HL-60 (cell line): ENCODE measurements at regions not wholly inside any gene's neighbourhood (a gene's known extent, or its start where the extent isn't known, plus 50 kb on each side); places are given as distances from the start of the nearest gene placed in this dataset.

Source experiments
- SPI1 ChIP-seq: IDR thresholded peaks from 2 replicates; pipeline ENCODE4 v1.6.1; 2012; ENCODE audit warnings: low read depth, mild to moderate bottlenecking, borderline replicate concordance
- TF ChIP-seq, protein P1 (sequence below): IDR thresholded peaks from one replicate; pipeline ENCODE4 v1.5.1; 2011; ENCODE audit warnings: low read length, control low read depth, inconsistent platforms; ENCODE audit not compliant: insufficient read depth

DNA sequence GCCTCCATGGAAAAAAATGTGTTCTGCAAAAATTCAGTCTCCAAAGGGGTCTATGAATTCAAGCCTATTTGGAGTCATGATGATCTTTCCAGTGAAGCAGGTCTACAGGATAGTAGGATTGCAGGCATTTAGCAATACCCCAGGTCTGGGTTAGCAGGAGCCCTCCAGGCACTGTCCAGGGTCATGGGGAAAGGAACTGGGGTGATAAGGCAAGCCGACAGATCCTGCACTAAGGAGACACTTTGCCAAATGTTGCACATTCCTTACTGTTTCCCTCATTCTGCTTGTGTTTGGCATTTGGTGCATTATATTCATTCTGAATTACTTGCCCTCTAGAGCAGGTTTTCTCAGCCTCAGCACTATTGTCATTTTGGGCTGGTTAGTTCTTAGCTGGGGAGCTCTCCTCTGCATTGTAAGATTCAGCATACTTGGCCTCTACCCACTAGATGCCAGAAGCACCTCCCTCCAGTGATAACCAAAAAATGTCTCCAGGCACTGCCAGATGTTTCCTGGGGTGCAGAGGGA lies 333.3 kb upstream of the PLXNA2 start:
- no peak for TF ChIP-seq SPI1
- TF ChIP-seq, protein P1, sequence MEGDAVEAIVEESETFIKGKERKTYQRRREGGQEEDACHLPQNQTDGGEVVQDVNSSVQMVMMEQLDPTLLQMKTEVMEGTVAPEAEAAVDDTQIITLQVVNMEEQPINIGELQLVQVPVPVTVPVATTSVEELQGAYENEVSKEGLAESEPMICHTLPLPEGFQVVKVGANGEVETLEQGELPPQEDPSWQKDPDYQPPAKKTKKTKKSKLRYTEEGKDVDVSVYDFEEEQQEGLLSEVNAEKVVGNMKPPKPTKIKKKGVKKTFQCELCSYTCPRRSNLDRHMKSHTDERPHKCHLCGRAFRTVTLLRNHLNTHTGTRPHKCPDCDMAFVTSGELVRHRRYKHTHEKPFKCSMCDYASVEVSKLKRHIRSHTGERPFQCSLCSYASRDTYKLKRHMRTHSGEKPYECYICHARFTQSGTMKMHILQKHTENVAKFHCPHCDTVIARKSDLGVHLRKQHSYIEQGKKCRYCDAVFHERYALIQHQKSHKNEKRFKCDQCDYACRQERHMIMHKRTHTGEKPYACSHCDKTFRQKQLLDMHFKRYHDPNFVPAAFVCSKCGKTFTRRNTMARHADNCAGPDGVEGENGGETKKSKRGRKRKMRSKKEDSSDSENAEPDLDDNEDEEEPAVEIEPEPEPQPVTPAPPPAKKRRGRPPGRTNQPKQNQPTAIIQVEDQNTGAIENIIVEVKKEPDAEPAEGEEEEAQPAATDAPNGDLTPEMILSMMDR = no peak
